Bronchial epithelial cell (primary cell): ENCODE measurements at regions not wholly inside any gene's neighbourhood (a gene's known extent, or its start where the extent isn't known, plus 50 kb on each side); places are given as distances from the start of the nearest gene placed in this dataset.
"Not testable (repeated sequence)": the region's sequence is repeated elsewhere in the genome, so short reads cannot be mapped to it uniquely, and the experiment has no call there.

Source experiments
- DNase-seq: peaks from one replicate; pipeline ENCODE4 v3.0.0-alpha.2; 2010; ENCODE audit warnings: low read depth
- FAIRE-seq: peaks from 2 replicates; lab custom pipeline; 2011; peaks lifted over from hg19 to GRCh38; lab: Jason Lieb, UNC
- H3K27me3 ChIP-seq: 2 replicates; pipeline ENCODE4 v1.5.1; 2011; ENCODE audit warnings: low read length; ENCODE audit not compliant: control insufficient read depth, insufficient read depth
- H3K36me3 ChIP-seq: 2 replicates; pipeline ENCODE4 v1.5.1; 2011; ENCODE audit warnings: low read length; ENCODE audit not compliant: control insufficient read depth, insufficient read depth
- H3K4me3 ChIP-seq: 2 replicates; pipeline ENCODE4 v1.5.1; 2011; ENCODE audit warnings: mild to moderate bottlenecking, low read depth, low read length, control low read depth
- CTCF ChIP-seq: IDR thresholded peaks from 2 replicates; pipeline ENCODE4 v1.5.1; 2011; ENCODE audit warnings: mild to moderate bottlenecking, moderate library complexity, low read length, control low read depth, inconsistent platforms; ENCODE audit not compliant: insufficient read depth, severe bottlenecking

- no peak for FAIRE-seq
Observed at GRCh38 chr3:191721990-191722389, 261.0 kb downstream of the PYDC2 start.

GRCh38 chr3:191727338-191727737, 266.4 kb downstream of the PYDC2 start:
- Histone ChIP-seq H3K27me3 (no peaks in the 10 kb centered on the region), H3K36me3 (no peaks in the 10 kb centered on the region), H3K4me3 (no peak overlapping the region)
- DNase-seq (no peak), FAIRE-seq (no peak)
- TF ChIP-seq CTCF = no peak

More at GRCh38 chr3:191721990-191722389, 261.0 kb downstream of the PYDC2 start:
- Histone ChIP-seq H3K36me3 (no peaks in the 10 kb centered on the region), H3K4me3 (no peak overlapping the region), H3K27me3 (no peaks in the 10 kb centered on the region)
- TF ChIP-seq CTCF = no peak
- peak; percentile 55 for DNase-seq

GRCh38 chr3:191728186-191728585, 267.2 kb downstream of the PYDC2 start:
- Histone ChIP-seq H3K27me3 (no peaks in the 10 kb centered on the region), H3K36me3 (no peaks in the 10 kb centered on the region), H3K4me3 (no peak overlapping the region)
- TF ChIP-seq CTCF = no peak
- FAIRE-seq = no peak
- DNase-seq = no peak

GRCh38 chr3:191737742-191738141, 276.8 kb downstream of the PYDC2 start:
- no peaks in the 10 kb centered on the region for H3K27me3 ChIP-seq
- FAIRE-seq (no peak), DNase-seq (no peak)
- TF ChIP-seq CTCF = no peak
- H3K36me3 ChIP-seq = no peaks in the 10 kb centered on the region
- no peak overlapping the region for H3K4me3 ChIP-seq

GRCh38 chr3:191740712-191741111, 279.7 kb downstream of the PYDC2 start:
- DNase-seq (no peak), FAIRE-seq (no peak)
- H3K36me3 ChIP-seq = no peaks in the 10 kb centered on the region
- H3K27me3 ChIP-seq = no peaks in the 10 kb centered on the region
- H3K4me3 ChIP-seq = no peak overlapping the region
- TF ChIP-seq CTCF = no peak

- not testable (repeated sequence) for H3K4me3 ChIP-seq, FAIRE-seq, H3K36me3 ChIP-seq, DNase-seq, H3K27me3 ChIP-seq
Observed at GRCh38 chr3:191741847-191742350, 280.9 kb downstream of the PYDC2 start.
